Muscle layer of colon (tissue), 2 donors: ENCODE measurements at regions not wholly inside any gene's neighbourhood (a gene's known extent, or its start where the extent isn't known, plus 50 kb on each side); places are given as distances from the start of the nearest gene placed in this dataset.

Source experiments
- H3K27ac ChIP-seq: one replicate; pipeline ENCODE4 v1.7.0; 2013; ENCODE audit warnings: low read depth, mild to moderate bottlenecking, low read length, moderate library complexity
- H3K27me3 ChIP-seq, 2 donors: one replicate each; pipeline ENCODE4 v1.7.0; 2013; ENCODE audit warnings: low read length in 2 of 2, mild to moderate bottlenecking in 2 of 2; ENCODE audit not compliant: insufficient read depth in 2 of 2, control insufficient read depth in 1 of 2
- H3K36me3 ChIP-seq: one replicate; pipeline ENCODE4 v1.7.0; 2013; ENCODE audit warnings: mild to moderate bottlenecking, low read length; ENCODE audit not compliant: insufficient read depth
- H3K4me1 ChIP-seq: one replicate; pipeline ENCODE4 v1.7.0; 2013; ENCODE audit warnings: mild to moderate bottlenecking, low read length; ENCODE audit not compliant: insufficient read depth
- H3K4me3 ChIP-seq, 2 donors: one replicate each; pipeline ENCODE4 v1.7.0; 2013; ENCODE audit warnings: low read length in 2 of 2, low read depth in 1 of 2, mild to moderate bottlenecking in 1 of 2, moderate library complexity in 1 of 2
- H3K9ac ChIP-seq: one replicate; pipeline ENCODE4 v1.7.0; 2013; ENCODE audit warnings: low read length
- H3K9me3 ChIP-seq: one replicate; pipeline ENCODE4 v1.7.0; 2013; ENCODE audit warnings: mild to moderate bottlenecking, low read length
- donor health status: abdominal sarcoma.
- donor health status: Adenocarcinoma of cecum.

- no peaks in the 10 kb centered on the region for H3K4me1 ChIP-seq
- H3K27me3 ChIP-seq, result no peaks in the 10 kb centered on the region
- H3K9ac ChIP-seq, result no peak overlapping the region
- no peak overlapping the region for H3K27ac ChIP-seq
- no peaks in the 10 kb centered on the region for H3K9me3 ChIP-seq
- no peak overlapping the region for H3K4me3 ChIP-seq
- H3K36me3 ChIP-seq, result no peaks in the 10 kb centered on the region
These were observed 868.1 kb upstream of the ID2 start for GRCh38 chr2:7813541-7814292.

GRCh38 chr2:7815726-7816125 lies 866.1 kb upstream of the ID2 start:
- Histone ChIP-seq H3K9ac (no peak overlapping the region), H3K4me3 (no peak overlapping the region), H3K27me3 (no peaks in the 10 kb centered on the region), H3K27ac (no peak overlapping the region), H3K4me1 (no peaks in the 10 kb centered on the region), H3K36me3 (no peaks in the 10 kb centered on the region), H3K9me3 (no peaks in the 10 kb centered on the region)

- no peak overlapping the region for H3K4me3 ChIP-seq
- no peaks in the 10 kb centered on the region for H3K27me3 ChIP-seq
- H3K9ac ChIP-seq, result no peak overlapping the region
- H3K9me3 ChIP-seq, result no peaks in the 10 kb centered on the region
- no peak overlapping the region for H3K27ac ChIP-seq
- no peaks in the 10 kb centered on the region for H3K36me3 ChIP-seq
- no peaks in the 10 kb centered on the region for H3K4me1 ChIP-seq
These were observed 865.6 kb upstream of the ID2 start for GRCh38 chr2:7816233-7816632.

- no peaks in the 10 kb centered on the region for H3K4me1 ChIP-seq
- no peaks in the 10 kb centered on the region for H3K36me3 ChIP-seq
- H3K27me3 ChIP-seq, result no peaks in the 10 kb centered on the region
- no peak overlapping the region for H3K4me3 ChIP-seq
- H3K9me3 ChIP-seq, result no peaks in the 10 kb centered on the region
- H3K27ac ChIP-seq, result no peak overlapping the region
- no peak overlapping the region for H3K9ac ChIP-seq
These were observed 864.9 kb upstream of the ID2 start for GRCh38 chr2:7816944-7817343.

GRCh38 chr2:7819316-7819715 lies 862.5 kb upstream of the ID2 start:
- Histone ChIP-seq H3K27me3 (no peaks in the 10 kb centered on the region), H3K4me1 (no peaks in the 10 kb centered on the region), H3K36me3 (no peaks in the 10 kb centered on the region), H3K27ac (no peak overlapping the region), H3K9me3 (no peaks in the 10 kb centered on the region), H3K4me3 (no peak overlapping the region), H3K9ac (no peak overlapping the region)

- no peaks in the 10 kb centered on the region for H3K36me3 ChIP-seq
- no peak overlapping the region for H3K9ac ChIP-seq
- no peaks in the 10 kb centered on the region for H3K4me1 ChIP-seq
- H3K9me3 ChIP-seq, result no peaks in the 10 kb centered on the region
- no peak overlapping the region for H3K27ac ChIP-seq
- H3K4me3 ChIP-seq, result no peak overlapping the region
- no peaks in the 10 kb centered on the region for H3K27me3 ChIP-seq
These were observed 862.0 kb upstream of the ID2 start for GRCh38 chr2:7819850-7820249.

GRCh38 chr2:7824211-7824610 lies 857.6 kb upstream of the ID2 start:
- Histone ChIP-seq H3K36me3 (no peaks in the 10 kb centered on the region), H3K4me3 (no peak overlapping the region), H3K9ac (no peak overlapping the region), H3K27me3 (no peaks in the 10 kb centered on the region), H3K27ac (no peak overlapping the region), H3K9me3 (no peaks in the 10 kb centered on the region), H3K4me1 (no peaks in the 10 kb centered on the region)

GRCh38 chr2:7825591-7826312 lies 856.1 kb upstream of the ID2 start:
- no peaks in the 10 kb centered on the region for H3K36me3 ChIP-seq
- no peak overlapping the region for H3K9ac ChIP-seq
- no peaks in the 10 kb centered on the region for H3K9me3 ChIP-seq
- H3K4me1 ChIP-seq, result no peaks in the 10 kb centered on the region
- H3K27me3 ChIP-seq, result no peaks in the 10 kb centered on the region
- H3K4me3 ChIP-seq, result no peak overlapping the region
- H3K27ac ChIP-seq, result no peak overlapping the region

- no peaks in the 10 kb centered on the region for H3K4me1 ChIP-seq
- H3K27me3 ChIP-seq, result no peaks in the 10 kb centered on the region
- H3K27ac ChIP-seq, result no peak overlapping the region
- no peak overlapping the region for H3K9ac ChIP-seq
- no peaks in the 10 kb centered on the region for H3K9me3 ChIP-seq
- no peaks in the 10 kb centered on the region for H3K36me3 ChIP-seq
- no peak overlapping the region for H3K4me3 ChIP-seq
These were observed 855.2 kb upstream of the ID2 start for GRCh38 chr2:7826656-7827055.

- Histone ChIP-seq H3K4me3 (no peak overlapping the region), H3K9me3 (no peaks in the 10 kb centered on the region)
These were observed 852.6 kb upstream of the ID2 start for GRCh38 chr2:7829241-7829640.

GRCh38 chr2:7830616-7831015 lies 851.2 kb upstream of the ID2 start:
- Histone ChIP-seq H3K4me3 (no peak overlapping the region), H3K27me3 (no peaks in the 10 kb centered on the region), H3K4me1 (peaks cover 17% of the 10 kb centered on the region), H3K9me3 (no peaks in the 10 kb centered on the region), H3K36me3 (no peaks in the 10 kb centered on the region), H3K27ac (no peak overlapping the region), H3K9ac (no peak overlapping the region)

More at GRCh38 chr2:7829241-7829640, 852.6 kb upstream of the ID2 start:
- peaks cover 4% of the 10 kb centered on the region for H3K4me1 ChIP-seq
- no peaks in the 10 kb centered on the region for H3K36me3 ChIP-seq
- H3K9ac ChIP-seq, result no peak overlapping the region
- no peak overlapping the region for H3K27ac ChIP-seq
- no peaks in the 10 kb centered on the region for H3K27me3 ChIP-seq

GRCh38 chr2:7835151-7835550 lies 846.7 kb upstream of the ID2 start:
- Histone ChIP-seq H3K36me3 (no peaks in the 10 kb centered on the region), H3K9me3 (no peaks in the 10 kb centered on the region), H3K27ac (no peak overlapping the region), H3K27me3 (no peaks in the 10 kb centered on the region), H3K9ac (no peak overlapping the region), H3K4me1 (peaks cover 25% of the 10 kb centered on the region), H3K4me3 (no peak overlapping the region)
